ENCODE measurements at regions not wholly inside any gene's neighbourhood (a gene's known extent, or its start where the extent isn't known, plus 50 kb on each side); places are given as distances from the start of the nearest gene placed in this dataset.
A peak's percentile ranks its signal among the peaks of the same experiment; 100 is the strongest.
"Not testable (repeated sequence)": the region's sequence is repeated elsewhere in the genome, so short reads cannot be mapped to it uniquely, and the experiment has no call there.

DNA sequence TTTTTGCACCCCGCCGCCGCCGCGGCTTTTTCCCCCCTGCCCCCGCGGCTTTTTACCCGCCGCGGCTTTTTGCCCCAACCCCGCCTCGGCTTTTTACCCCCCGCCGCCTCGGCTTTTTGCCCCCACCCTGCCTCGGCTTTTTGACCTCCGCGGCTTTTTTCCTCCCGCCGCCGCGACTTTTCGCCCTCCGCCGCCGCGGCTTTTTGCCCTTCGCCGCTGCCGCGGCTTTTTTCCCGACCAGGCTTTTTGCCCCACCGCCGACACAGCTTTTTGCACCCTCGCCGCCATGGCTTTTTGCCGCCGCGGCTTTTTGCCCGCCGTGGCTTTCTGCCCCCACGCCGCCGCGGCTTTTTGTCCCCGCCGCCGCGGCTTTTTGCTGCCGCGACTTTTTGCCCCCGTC is 137.0 kb upstream of the TP53TG3D start:
- Histone ChIP-seq H3K27ac (no peak overlapping the region), H3K79me2 (ENCODE audit: insufficient read depth, low read depth) (no peaks in the 10 kb centered on the region), H3K9ac (peak overlapping the region; percentile 15; the same call in 1 of the 2 replicates), H3K4me1 (ENCODE audit: low read depth, poor library complexity, severe bottlenecking) (no peaks in the 10 kb centered on the region), H3K4me3 (IDR thresholded peaks at IDR 0.05; ENCODE audit: insufficient read depth, low read depth, low read length) (no peak overlapping the region), H3K4me2 (peak overlapping the region; percentile 39; the same call in 1 of the 2 replicates), H4K20me1 (ENCODE audit: insufficient read depth) (no peaks in the 10 kb centered on the region), H3K27me3 (ENCODE audit: insufficient read depth, low read depth) (no peaks in the 10 kb centered on the region), H3K36me3 (ENCODE audit: insufficient read depth) (no peaks in the 10 kb centered on the region), H2AFZ (ENCODE audit: low read depth) (peak overlapping the region; percentile 83)
- TF ChIP-seq, protein P1, sequence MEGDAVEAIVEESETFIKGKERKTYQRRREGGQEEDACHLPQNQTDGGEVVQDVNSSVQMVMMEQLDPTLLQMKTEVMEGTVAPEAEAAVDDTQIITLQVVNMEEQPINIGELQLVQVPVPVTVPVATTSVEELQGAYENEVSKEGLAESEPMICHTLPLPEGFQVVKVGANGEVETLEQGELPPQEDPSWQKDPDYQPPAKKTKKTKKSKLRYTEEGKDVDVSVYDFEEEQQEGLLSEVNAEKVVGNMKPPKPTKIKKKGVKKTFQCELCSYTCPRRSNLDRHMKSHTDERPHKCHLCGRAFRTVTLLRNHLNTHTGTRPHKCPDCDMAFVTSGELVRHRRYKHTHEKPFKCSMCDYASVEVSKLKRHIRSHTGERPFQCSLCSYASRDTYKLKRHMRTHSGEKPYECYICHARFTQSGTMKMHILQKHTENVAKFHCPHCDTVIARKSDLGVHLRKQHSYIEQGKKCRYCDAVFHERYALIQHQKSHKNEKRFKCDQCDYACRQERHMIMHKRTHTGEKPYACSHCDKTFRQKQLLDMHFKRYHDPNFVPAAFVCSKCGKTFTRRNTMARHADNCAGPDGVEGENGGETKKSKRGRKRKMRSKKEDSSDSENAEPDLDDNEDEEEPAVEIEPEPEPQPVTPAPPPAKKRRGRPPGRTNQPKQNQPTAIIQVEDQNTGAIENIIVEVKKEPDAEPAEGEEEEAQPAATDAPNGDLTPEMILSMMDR (conservative IDR thresholded peaks at IDR 0.05; ENCODE audit: low read depth, low read length) = no peak

DNA sequence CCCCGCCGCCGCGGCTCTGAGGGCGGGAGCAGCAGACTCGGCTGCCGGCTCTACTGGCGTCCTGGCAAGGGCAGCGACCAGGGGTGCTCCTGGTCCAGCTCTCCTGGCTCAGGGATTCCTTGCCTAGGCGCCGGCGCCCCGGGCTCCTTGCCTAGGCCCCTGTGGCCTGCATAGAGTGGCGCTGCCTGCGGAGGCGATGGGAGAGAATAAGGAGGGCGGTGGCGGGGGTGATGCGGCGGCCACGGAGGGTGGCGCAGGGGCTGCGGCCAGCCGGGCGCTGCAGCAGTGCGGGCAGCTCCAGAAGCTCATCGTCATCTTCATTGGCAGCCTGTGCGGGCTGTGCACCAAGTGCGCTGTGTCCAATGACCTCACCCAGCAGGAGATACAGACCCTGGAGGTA is 136.6 kb upstream of the TP53TG3D start:
- H2AFZ ChIP-seq (ENCODE audit: low read depth) = peak overlapping the region; percentile 83
- not testable (repeated sequence) for H3K27me3 ChIP-seq (ENCODE audit: insufficient read depth, low read depth); H3K4me1 ChIP-seq (ENCODE audit: low read depth, poor library complexity, severe bottlenecking); H3K9ac ChIP-seq; H4K20me1 ChIP-seq (ENCODE audit: insufficient read depth); H3K79me2 ChIP-seq (ENCODE audit: insufficient read depth, low read depth); H3K4me2 ChIP-seq; H3K36me3 ChIP-seq (ENCODE audit: insufficient read depth); H3K27ac ChIP-seq; H3K4me3 ChIP-seq (IDR thresholded peaks at IDR 0.05; ENCODE audit: insufficient read depth, low read depth, low read length)

DNA sequence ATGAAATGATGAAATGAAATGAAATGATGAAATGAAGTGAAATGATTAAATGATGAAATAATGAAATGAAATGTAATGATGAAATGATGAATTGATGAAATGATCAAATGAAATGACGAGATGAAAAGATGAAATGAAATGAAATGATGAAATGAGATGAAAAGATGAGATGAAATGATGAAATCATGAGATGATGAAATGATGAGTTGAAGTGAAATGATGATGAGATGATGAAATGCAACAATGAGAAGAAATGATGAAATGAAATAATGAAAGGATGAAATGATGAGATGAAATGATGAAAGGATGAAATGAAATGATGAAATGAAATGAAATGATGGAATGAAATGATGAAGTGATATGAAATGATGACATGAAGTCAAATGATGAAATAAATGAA is 132.7 kb upstream of the TP53TG3D start:
- H3K9ac ChIP-seq; H3K4me2 ChIP-seq; H4K20me1 ChIP-seq (ENCODE audit: insufficient read depth); H3K36me3 ChIP-seq (ENCODE audit: insufficient read depth); H3K4me3 ChIP-seq (IDR thresholded peaks at IDR 0.05; ENCODE audit: insufficient read depth, low read depth, low read length); H3K79me2 ChIP-seq (ENCODE audit: insufficient read depth, low read depth); H2AFZ ChIP-seq (ENCODE audit: low read depth); H3K27ac ChIP-seq; H3K4me1 ChIP-seq (ENCODE audit: low read depth, poor library complexity, severe bottlenecking); H3K27me3 ChIP-seq (ENCODE audit: insufficient read depth, low read depth): not testable (repeated sequence)

DNA sequence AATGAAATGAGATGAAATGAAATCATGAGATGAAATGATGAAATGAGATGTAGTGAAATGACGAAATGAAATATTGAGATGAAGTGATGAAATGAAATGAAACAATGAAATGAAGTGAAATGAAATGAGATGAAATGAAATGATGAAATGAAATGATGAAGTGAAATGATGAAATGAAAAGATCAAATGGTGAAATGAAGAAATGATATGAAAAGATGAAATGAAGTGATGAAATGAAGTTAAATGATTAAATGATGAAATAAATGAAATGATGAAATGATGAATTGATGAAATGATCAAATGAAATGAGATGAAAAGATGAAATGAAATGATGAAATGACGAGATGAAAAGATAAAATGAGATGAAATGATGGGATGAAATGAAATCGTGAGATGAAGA is 132.3 kb upstream of the TP53TG3D start:
- H3K4me2 ChIP-seq; H3K27me3 ChIP-seq (ENCODE audit: insufficient read depth, low read depth); H3K36me3 ChIP-seq (ENCODE audit: insufficient read depth); H3K4me1 ChIP-seq (ENCODE audit: low read depth, poor library complexity, severe bottlenecking); H3K27ac ChIP-seq; H3K4me3 ChIP-seq (IDR thresholded peaks at IDR 0.05; ENCODE audit: insufficient read depth, low read depth, low read length); H3K9ac ChIP-seq; H2AFZ ChIP-seq (ENCODE audit: low read depth); H3K79me2 ChIP-seq (ENCODE audit: insufficient read depth, low read depth); H4K20me1 ChIP-seq (ENCODE audit: insufficient read depth): not testable (repeated sequence)

DNA sequence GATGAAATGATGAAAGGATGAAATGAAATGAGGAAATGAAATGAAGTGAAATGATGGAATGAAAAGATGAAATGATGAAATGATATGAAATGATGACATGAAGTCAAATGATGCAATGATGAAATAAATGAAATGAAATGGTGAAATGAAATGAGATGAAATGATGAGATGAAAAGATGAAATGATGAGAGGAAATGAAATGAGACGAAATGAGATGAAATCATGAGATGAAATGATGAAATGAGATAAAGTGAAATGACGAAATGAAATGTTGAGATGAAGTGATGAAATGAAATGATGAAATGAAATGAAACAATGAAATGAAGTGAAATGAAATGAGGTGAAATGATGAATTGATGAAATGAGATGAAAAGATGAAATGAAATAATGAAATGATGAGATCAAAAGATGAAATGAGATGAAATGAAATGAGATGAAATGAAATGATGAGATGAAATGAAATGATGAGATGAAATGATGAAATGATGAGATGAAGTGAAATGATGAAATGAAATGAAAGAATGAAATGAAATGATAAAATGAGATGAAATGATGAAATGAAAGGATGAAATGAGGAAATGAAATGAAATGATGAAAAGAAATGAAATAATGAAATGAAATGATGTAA is 131.7 kb upstream of the TP53TG3D start:
- not testable (repeated sequence) for H2AFZ ChIP-seq (ENCODE audit: low read depth); H3K79me2 ChIP-seq (ENCODE audit: insufficient read depth, low read depth); H3K4me2 ChIP-seq; H3K4me3 ChIP-seq (IDR thresholded peaks at IDR 0.05; ENCODE audit: insufficient read depth, low read depth, low read length); H3K27ac ChIP-seq; H3K36me3 ChIP-seq (ENCODE audit: insufficient read depth); H4K20me1 ChIP-seq (ENCODE audit: insufficient read depth); H3K9ac ChIP-seq; H3K4me1 ChIP-seq (ENCODE audit: low read depth, poor library complexity, severe bottlenecking); H3K27me3 ChIP-seq (ENCODE audit: insufficient read depth, low read depth)

DNA sequence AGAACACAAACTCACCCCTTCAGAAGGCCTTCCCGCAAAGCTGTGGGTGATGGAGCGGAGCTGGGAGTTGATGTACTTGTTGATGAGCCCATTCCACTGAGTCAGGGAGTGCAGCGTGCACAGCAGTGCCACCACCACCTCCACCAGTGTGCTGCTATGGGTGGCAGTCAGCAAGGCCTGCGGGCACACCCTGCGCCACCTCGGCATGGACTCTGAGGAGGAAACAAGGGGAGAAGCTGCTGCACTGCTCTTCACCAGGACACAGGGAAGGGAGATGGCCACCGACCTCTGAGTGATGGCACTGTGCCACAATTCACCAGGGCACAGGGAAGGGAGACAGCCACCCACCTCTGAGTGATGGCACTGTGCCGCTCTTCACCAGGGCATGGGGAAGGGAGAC is 100.7 kb upstream of the TP53TG3D start:
- not testable (repeated sequence) for H3K9ac ChIP-seq; H3K36me3 ChIP-seq (ENCODE audit: insufficient read depth); H2AFZ ChIP-seq (ENCODE audit: low read depth); H3K79me2 ChIP-seq (ENCODE audit: insufficient read depth, low read depth); H3K4me1 ChIP-seq (ENCODE audit: low read depth, poor library complexity, severe bottlenecking); H3K27me3 ChIP-seq (ENCODE audit: insufficient read depth, low read depth); H4K20me1 ChIP-seq (ENCODE audit: insufficient read depth); H3K4me3 ChIP-seq (IDR thresholded peaks at IDR 0.05; ENCODE audit: insufficient read depth, low read depth, low read length); H3K4me2 ChIP-seq; H3K27ac ChIP-seq

DNA sequence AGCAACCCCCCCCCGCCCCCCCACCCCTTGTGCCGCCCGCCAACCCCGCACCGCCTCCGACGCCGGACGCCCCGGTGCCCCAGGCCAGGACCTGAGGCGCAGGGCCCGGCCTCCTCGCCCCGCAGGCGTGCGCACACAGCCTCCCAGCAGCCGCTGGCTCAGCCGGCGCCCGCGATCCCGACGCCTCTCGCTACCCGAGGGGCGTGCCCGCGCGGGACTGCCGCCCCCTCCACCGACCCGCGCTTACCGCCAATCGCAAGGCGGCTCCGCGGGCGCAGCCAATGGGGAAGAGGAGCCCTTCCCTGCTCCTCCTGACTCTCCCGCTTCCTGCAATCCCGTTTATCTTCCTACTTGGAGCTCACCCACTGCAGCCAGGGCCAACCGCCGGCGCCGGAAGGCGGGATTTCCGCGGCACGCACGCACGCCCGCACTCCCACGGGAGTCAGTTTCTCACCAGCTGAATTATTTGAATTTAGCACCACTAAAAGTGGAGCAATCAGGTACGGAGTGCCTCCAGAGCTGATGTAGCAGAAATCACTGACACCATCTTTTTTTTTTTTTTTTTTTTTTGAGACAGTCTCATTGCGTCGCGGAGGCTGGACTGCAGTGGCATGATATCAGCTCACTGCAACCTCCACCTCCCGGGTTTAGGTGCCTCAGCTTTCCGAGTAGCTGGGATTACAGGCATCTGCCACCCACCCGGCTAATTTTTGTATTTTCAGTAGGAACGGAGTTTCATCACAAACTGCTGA is 65.0 kb upstream of the TP53TG3D start:
- not testable (repeated sequence) for H3K27ac ChIP-seq; H2AFZ ChIP-seq (ENCODE audit: low read depth); H4K20me1 ChIP-seq (ENCODE audit: insufficient read depth); H3K79me2 ChIP-seq (ENCODE audit: insufficient read depth, low read depth); H3K27me3 ChIP-seq (ENCODE audit: insufficient read depth, low read depth); H3K36me3 ChIP-seq (ENCODE audit: insufficient read depth); H3K4me3 ChIP-seq (IDR thresholded peaks at IDR 0.05; ENCODE audit: insufficient read depth, low read depth, low read length); H3K4me2 ChIP-seq; H3K9ac ChIP-seq; H3K4me1 ChIP-seq (ENCODE audit: low read depth, poor library complexity, severe bottlenecking)

DNA sequence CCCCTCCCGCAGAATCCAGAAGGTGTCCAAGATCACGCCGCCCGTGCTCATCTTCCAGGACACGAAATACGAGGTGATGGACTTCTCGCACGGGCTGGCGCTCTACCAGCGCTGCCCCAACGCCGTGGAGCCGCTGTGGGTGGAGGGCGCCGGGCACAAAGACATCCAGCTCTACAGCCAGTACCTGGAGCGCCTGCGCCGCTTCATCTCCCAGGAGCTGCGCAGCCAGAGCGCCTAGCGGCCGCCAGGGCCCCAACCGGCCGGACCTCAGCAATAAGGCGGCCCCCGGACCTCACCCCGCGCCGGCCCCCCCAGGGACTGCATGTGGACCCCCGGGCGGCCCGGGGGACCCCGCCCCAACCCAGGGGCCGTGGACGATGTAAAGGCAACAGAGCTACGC is 50.5 kb upstream of the TP53TG3D start:
- H3K27ac ChIP-seq; H3K4me2 ChIP-seq; H3K4me1 ChIP-seq (ENCODE audit: low read depth, poor library complexity, severe bottlenecking); H3K27me3 ChIP-seq (ENCODE audit: insufficient read depth, low read depth); H2AFZ ChIP-seq (ENCODE audit: low read depth); H3K36me3 ChIP-seq (ENCODE audit: insufficient read depth); H3K9ac ChIP-seq; H4K20me1 ChIP-seq (ENCODE audit: insufficient read depth); H3K4me3 ChIP-seq (IDR thresholded peaks at IDR 0.05; ENCODE audit: insufficient read depth, low read depth, low read length); H3K79me2 ChIP-seq (ENCODE audit: insufficient read depth, low read depth): not testable (repeated sequence)
